ENCODE measurements at regions not wholly inside any gene's neighbourhood (a gene's known extent, or its start where the extent isn't known, plus 50 kb on each side); places are given as distances from the start of the nearest gene placed in this dataset.

GRCh38 chr17:14616528-14616927 lies 315.6 kb downstream of the HS3ST3B1 start:
- ATAC-seq (no peak), DNase-seq (ENCODE audit: low read depth, low spot score) (no peak)
- H4K20me1 ChIP-seq (ENCODE audit: insufficient read depth) = no peaks in the 10 kb centered on the region
- H3K9me2 ChIP-seq (ENCODE audit: insufficient read depth) = no peaks in the 10 kb centered on the region
- no peaks in the 10 kb centered on the region for H3K36me3 ChIP-seq (ENCODE audit: control insufficient read depth in 1 of 2, insufficient read depth in 2 of 2, low read length in 2 of 2)
- intact Hi-C loops (cut with micrococcal nuclease) = no loop called here
- no TSS peak for BruUV-seq (replicated peaks)
- ChIA-PET CTCF (no interaction called here), POLR2A (no interaction called here), RAD21 (ENCODE audit: low non-redundant PET in 1 of 2, low total read pairs in 2 of 2, uncharacterized antibody in 2 of 2, unreplicated experiment in 2 of 2) (no interaction called here)
- peaks cover 0 to 9% of the 10 kb centered on the region in 2 experiments; a peak in 1 of 4 replicates for H3K9me3 ChIP-seq (ENCODE audit: control insufficient read depth in 1 of 2, insufficient read depth in 1 of 2, low read depth in 1 of 2, low read length in 2 of 2)
- H3K4me2 ChIP-seq (ENCODE audit: low read length) = no peak overlapping the region
- no peaks in the 10 kb centered on the region for H3K79me2 ChIP-seq (ENCODE audit: insufficient read depth, low read length)
- TF ChIP-seq FOSL1 (IDR thresholded peaks at IDR 0.05; ENCODE audit: low read depth) (no peak), SRF (IDR thresholded peaks at IDR 0.05; ENCODE audit: low read depth) (no peak), RAD21 (IDR thresholded peaks at IDR 0.05; ENCODE audit: low read depth) (no peak), ATF3 (IDR thresholded peaks at IDR 0.05) (no peak), CBX3 (IDR thresholded peaks at IDR 0.05; ENCODE audit: low read depth) (no peak), EZH2 (IDR thresholded peaks at IDR 0.05) (no peak), JUND (IDR thresholded peaks at IDR 0.05) (no peak)
- no peaks in the 10 kb centered on the region for H3K27me3 ChIP-seq (ENCODE audit: insufficient read depth, low read length)
- H2AFZ ChIP-seq (ENCODE audit: low read depth, low read length, poor library complexity, severe bottlenecking) = no peak overlapping the region
- no peak overlapping the region for H3K9ac ChIP-seq (ENCODE audit: low read length)
- no peaks in the 10 kb centered on the region for H3K4me1 ChIP-seq (ENCODE audit: control insufficient read depth in 1 of 2, insufficient read depth in 2 of 2, low read length in 2 of 2)
- H3K27ac ChIP-seq (ENCODE audit: low read depth, low read length) = no peak overlapping the region
- no peak overlapping the region for H3K4me3 ChIP-seq (replicated peaks in 1 of 2; ENCODE audit: low read depth in 1 of 2, low read length in 2 of 2)

- H3K4me3 ChIP-seq (replicated peaks in 1 of 2; ENCODE audit: low read depth in 1 of 2, low read length in 2 of 2) = no peak overlapping the region
- ChIA-PET POLR2A (no interaction called here), RAD21 (ENCODE audit: low non-redundant PET in 1 of 2, low total read pairs in 2 of 2, uncharacterized antibody in 2 of 2, unreplicated experiment in 2 of 2) (no interaction called here), CTCF (no interaction called here)
- intact Hi-C loops (cut with micrococcal nuclease) = no loop called here
- H3K9me2 ChIP-seq (ENCODE audit: insufficient read depth) = no peaks in the 10 kb centered on the region
- H3K27me3 ChIP-seq (ENCODE audit: insufficient read depth, low read length) = no peaks in the 10 kb centered on the region
- no peaks in the 10 kb centered on the region for H3K36me3 ChIP-seq (ENCODE audit: control insufficient read depth in 1 of 2, insufficient read depth in 2 of 2, low read length in 2 of 2)
- ATAC-seq (no peak), DNase-seq (ENCODE audit: low read depth, low spot score) (no peak)
- H3K27ac ChIP-seq (ENCODE audit: low read depth, low read length) = no peak overlapping the region
- H4K20me1 ChIP-seq (ENCODE audit: insufficient read depth) = no peaks in the 10 kb centered on the region
- TF ChIP-seq MAX (IDR thresholded peaks at IDR 0.05) = no peak
- TF ChIP-seq CEBPB (IDR thresholded peaks at IDR 0.05; ENCODE audit: low read depth) = no peak
- no peak for TF ChIP-seq CBX3 (IDR thresholded peaks at IDR 0.05; ENCODE audit: low read depth)
- no peak for TF ChIP-seq FOSL1 (IDR thresholded peaks at IDR 0.05; ENCODE audit: low read depth)
- no peak for TF ChIP-seq POLR2AphosphoS5 (IDR thresholded peaks at IDR 0.05; ENCODE audit: low read depth, low read length)
- TF ChIP-seq RAD21 (IDR thresholded peaks at IDR 0.05; ENCODE audit: low read depth) = no peak
- TF ChIP-seq ZNF274 (IDR thresholded peaks at IDR 0.05; ENCODE audit: low read depth, low read length) = no peak
- no peak for TF ChIP-seq SP1 (IDR thresholded peaks at IDR 0.05; ENCODE audit: low read depth)
- no peak for TF ChIP-seq REST (IDR thresholded peaks at IDR 0.05; ENCODE audit: low read depth)
- no peaks in the 10 kb centered on the region for H3K79me2 ChIP-seq (ENCODE audit: insufficient read depth, low read length)
- no peak overlapping the region for H3K4me2 ChIP-seq (ENCODE audit: low read length)
- H3K9me3 ChIP-seq (ENCODE audit: control insufficient read depth in 1 of 2, insufficient read depth in 1 of 2, low read depth in 1 of 2, low read length in 2 of 2) = peaks cover 0 to 5% of the 10 kb centered on the region in 2 experiments; a peak in 1 of 4 replicates
- no TSS peak for BruUV-seq (replicated peaks)
- H2AFZ ChIP-seq (ENCODE audit: low read depth, low read length, poor library complexity, severe bottlenecking) = no peak overlapping the region
- H3K9ac ChIP-seq (ENCODE audit: low read length) = no peak overlapping the region
- H3K4me1 ChIP-seq (ENCODE audit: control insufficient read depth in 1 of 2, insufficient read depth in 2 of 2, low read length in 2 of 2) = no peaks in the 10 kb centered on the region
Observed at GRCh38 chr17:14605267-14605599, 304.4 kb downstream of the HS3ST3B1 start.
